OCI-LY7 (cell line): ENCODE measurements at regions not wholly inside any gene's neighbourhood (a gene's known extent, or its start where the extent isn't known, plus 50 kb on each side); places are given as distances from the start of the nearest gene placed in this dataset.

Experiments used
- BruUV-seq: library from RNA; stranded (reverse); fragments of 400-500 nt; replicated peaks from 2 replicates; lab custom pipeline; 2021; lab: Mats Ljungman, UMichigan
- CTCF ChIA-PET: fragments of 300-600 bp; sonication (Branson Sonifier 250); formaldehyde crosslinking; loops from one replicate; lab custom pipeline; 2022; ENCODE audit warnings: antibody characterized with exemption; ENCODE audit not compliant: unreplicated experiment; lab: Charles Lee
- POLR2A ChIA-PET: fragments of 300-600 bp; sonication (Branson Sonifier 250); formaldehyde crosslinking; loops from one replicate; lab custom pipeline; 2022; ENCODE audit warnings: antibody characterized with exemption; lab: Charles Lee
- DNase-seq: peaks from one replicate; pipeline ENCODE4 v3.0.0-alpha.2; 2015; ENCODE audit warnings: low spot score
- H2AFZ ChIP-seq: fragments of 200-600 bp; sonication (generic), shearing (Covaris generic); 2 replicates; pipeline ENCODE4 v1.6.1; 2014; ENCODE audit warnings: mild to moderate bottlenecking, antibody characterized with exemption, low read length, moderate library complexity
- H3K27ac ChIP-seq: fragments of 200-600 bp; sonication (generic); 2 replicates; pipeline ENCODE4 v1.5.1; 2014; ENCODE audit warnings: mixed run types, low read depth, mild to moderate bottlenecking, moderate library complexity, low read length, inconsistent platforms; ENCODE audit not compliant: poor library complexity, severe bottlenecking
- H3K36me3 ChIP-seq: fragments of 200-600 bp; sonication (generic); 2 replicates; pipeline ENCODE4 v1.6.1; 2014; ENCODE audit warnings: mild to moderate bottlenecking, antibody characterized with exemption, low read length, moderate library complexity, mixed read lengths; ENCODE audit not compliant: insufficient read depth
- H3K4me1 ChIP-seq: fragments of 200-600 bp; sonication (generic); 2 replicates; pipeline ENCODE4 v1.5.1; 2014; ENCODE audit warnings: mild to moderate bottlenecking, low read length; ENCODE audit not compliant: insufficient read depth, poor library complexity, severe bottlenecking
- H3K4me2 ChIP-seq: fragments of 200-600 bp; sonication (generic); 2 replicates; pipeline ENCODE4 v1.6.1; 2014; ENCODE audit warnings: mild to moderate bottlenecking, low read length
- H3K4me3 ChIP-seq: fragments of 200-600 bp; sonication (generic); 2 replicates; pipeline ENCODE4 v1.5.1; 2014; ENCODE audit warnings: mild to moderate bottlenecking, low read depth, low read length; ENCODE audit not compliant: poor library complexity, severe bottlenecking
- H3K79me2 ChIP-seq: fragments of 200-600 bp; sonication (generic); 2 replicates; pipeline ENCODE4 v1.6.1; 2016; ENCODE audit warnings: low read depth, mild to moderate bottlenecking, low read length, moderate library complexity, mixed read lengths; ENCODE audit not compliant: insufficient read depth
- H3K9me2 ChIP-seq: fragments of 200-600 bp; sonication (generic); 2 replicates; pipeline ENCODE4 v1.6.1; 2016; ENCODE audit warnings: mild to moderate bottlenecking, low read length, mixed read lengths; ENCODE audit not compliant: insufficient read depth
- H3K9me3 ChIP-seq: fragments of 200-600 bp; sonication (generic); 2 replicates; pipeline ENCODE4 v1.6.1; 2014; ENCODE audit warnings: mild to moderate bottlenecking, mixed run types, low read length, mixed read lengths
- H4K20me1 ChIP-seq: fragments of 200-600 bp; sonication (generic); 2 replicates; pipeline ENCODE4 v1.6.1; 2014; ENCODE audit warnings: mild to moderate bottlenecking, antibody characterized with exemption, low read length, moderate library complexity, mixed read lengths; ENCODE audit not compliant: insufficient read depth
- EZH2phosphoT487 ChIP-seq: fragments of 200-600 bp; sonication (generic); IDR thresholded peaks from 2 replicates; pipeline ENCODE4 v1.6.1; 2018; ENCODE audit warnings: low read depth, borderline replicate concordance, mild to moderate bottlenecking, mixed run types, antibody characterized with exemption, low read length, moderate library complexity, mixed read lengths
- intact Hi-C: fragments of 100-400 bp; cut with micrococcal nuclease; formaldehyde crosslinking; loops from one replicate; pipeline ENCODE4 v1.10.0; 2022; ENCODE audit not compliant: unreplicated experiment
- TF ChIP-seq, protein P1 (sequence below): fragments of 200-600 bp; sonication (generic); conservative IDR thresholded peaks from 2 replicates; pipeline ENCODE4 v1.5.1; 2014; ENCODE audit warnings: mild to moderate bottlenecking, antibody characterized with exemption, low read length, moderate library complexity, mixed read lengths

DNA sequence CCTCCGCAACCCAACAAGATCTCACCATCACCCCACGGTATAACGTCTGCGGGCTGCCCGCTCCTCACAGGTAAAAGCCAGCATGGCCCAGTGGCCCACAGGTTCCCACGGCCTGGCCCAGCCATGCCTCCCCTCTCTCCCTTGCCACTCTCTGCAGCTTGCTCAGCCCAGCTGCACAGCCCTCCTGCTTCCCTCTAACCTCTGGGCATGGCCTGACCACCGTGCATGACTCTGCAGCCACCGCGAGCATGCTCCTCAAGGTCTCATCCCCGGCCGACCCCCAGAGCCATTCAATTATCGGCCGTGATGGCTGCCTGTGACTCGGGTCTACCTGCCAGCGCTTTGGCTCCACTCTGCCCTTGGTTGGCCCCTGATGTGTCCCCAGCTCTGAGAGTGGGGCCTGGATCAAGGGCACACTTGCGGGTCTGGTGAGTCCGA, 185.5 kb downstream of the CTTN start:
- no peaks in the 10 kb centered on the region for H3K4me1 ChIP-seq
- H3K4me2 ChIP-seq: no peak overlapping the region
- no peaks in the 10 kb centered on the region for H3K79me2 ChIP-seq
- DNase-seq: no peak
- no peaks in the 10 kb centered on the region for H3K36me3 ChIP-seq
- CTCF ChIA-PET: no interaction called here
- intact Hi-C loops: no loop called here
- H3K4me3 ChIP-seq: no peak overlapping the region
- no peak overlapping the region for H3K27ac ChIP-seq
- no peaks in the 10 kb centered on the region for H3K9me2 ChIP-seq
- TF ChIP-seq, protein P1, sequence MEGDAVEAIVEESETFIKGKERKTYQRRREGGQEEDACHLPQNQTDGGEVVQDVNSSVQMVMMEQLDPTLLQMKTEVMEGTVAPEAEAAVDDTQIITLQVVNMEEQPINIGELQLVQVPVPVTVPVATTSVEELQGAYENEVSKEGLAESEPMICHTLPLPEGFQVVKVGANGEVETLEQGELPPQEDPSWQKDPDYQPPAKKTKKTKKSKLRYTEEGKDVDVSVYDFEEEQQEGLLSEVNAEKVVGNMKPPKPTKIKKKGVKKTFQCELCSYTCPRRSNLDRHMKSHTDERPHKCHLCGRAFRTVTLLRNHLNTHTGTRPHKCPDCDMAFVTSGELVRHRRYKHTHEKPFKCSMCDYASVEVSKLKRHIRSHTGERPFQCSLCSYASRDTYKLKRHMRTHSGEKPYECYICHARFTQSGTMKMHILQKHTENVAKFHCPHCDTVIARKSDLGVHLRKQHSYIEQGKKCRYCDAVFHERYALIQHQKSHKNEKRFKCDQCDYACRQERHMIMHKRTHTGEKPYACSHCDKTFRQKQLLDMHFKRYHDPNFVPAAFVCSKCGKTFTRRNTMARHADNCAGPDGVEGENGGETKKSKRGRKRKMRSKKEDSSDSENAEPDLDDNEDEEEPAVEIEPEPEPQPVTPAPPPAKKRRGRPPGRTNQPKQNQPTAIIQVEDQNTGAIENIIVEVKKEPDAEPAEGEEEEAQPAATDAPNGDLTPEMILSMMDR: no peak
- no peak for TF ChIP-seq EZH2phosphoT487
- no peak overlapping the region for H2AFZ ChIP-seq
- POLR2A ChIA-PET: no interaction called here
- no TSS peak for BruUV-seq
- H4K20me1 ChIP-seq: no peaks in the 10 kb centered on the region
- H3K9me3 ChIP-seq: no peaks in the 10 kb centered on the region

DNA sequence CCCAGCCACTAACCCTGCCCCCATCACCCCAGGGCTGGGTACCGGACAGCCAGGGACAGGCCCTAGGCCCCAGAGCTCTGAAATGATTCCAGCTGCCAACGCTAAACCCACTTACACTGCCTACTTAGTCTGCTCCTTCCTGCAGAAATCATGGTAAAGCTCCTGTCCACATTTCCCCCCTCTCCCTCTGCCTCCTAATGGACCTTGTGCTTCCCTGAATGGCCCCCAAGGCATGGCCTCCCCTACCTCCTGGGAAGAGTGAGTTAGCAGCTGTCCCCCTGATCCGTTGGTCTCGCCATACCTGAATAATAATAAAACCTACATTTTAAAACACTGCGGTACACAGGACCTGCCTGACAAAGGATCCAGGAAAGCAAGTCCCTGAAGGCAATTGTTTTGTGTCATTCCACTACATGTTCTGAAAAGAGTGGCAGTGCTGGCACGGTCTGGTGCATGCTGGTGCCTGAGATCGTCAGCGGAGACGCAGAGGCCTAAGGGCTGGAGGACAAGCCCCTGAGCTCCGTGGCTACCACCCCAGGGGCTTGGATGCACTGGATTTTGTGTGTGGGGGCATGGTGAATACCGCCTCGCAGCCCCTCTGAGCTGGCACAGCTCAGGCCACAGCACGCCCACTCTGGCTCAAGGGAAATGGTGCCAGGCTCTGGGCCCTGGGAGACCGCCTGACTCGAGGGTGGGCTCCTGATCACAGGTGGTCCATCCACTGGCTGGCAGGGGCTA, 186.3 kb downstream of the CTTN start:
- TF ChIP-seq, protein P1: no peak
- no peak for TF ChIP-seq EZH2phosphoT487
- Histone ChIP-seq H3K4me2 (no peak overlapping the region), H3K79me2 (no peaks in the 10 kb centered on the region), H3K9me2 (no peaks in the 10 kb centered on the region), H3K36me3 (no peaks in the 10 kb centered on the region), H2AFZ (no peak overlapping the region), H3K27ac (no peak overlapping the region), H3K4me1 (no peaks in the 10 kb centered on the region), H3K4me3 (no peak overlapping the region), H4K20me1 (no peaks in the 10 kb centered on the region), H3K9me3 (no peaks in the 10 kb centered on the region)
- POLR2A ChIA-PET: no interaction called here
- CTCF ChIA-PET: no interaction called here
- no peak for DNase-seq
- no TSS peak for BruUV-seq
- intact Hi-C loops: no loop called here

DNA sequence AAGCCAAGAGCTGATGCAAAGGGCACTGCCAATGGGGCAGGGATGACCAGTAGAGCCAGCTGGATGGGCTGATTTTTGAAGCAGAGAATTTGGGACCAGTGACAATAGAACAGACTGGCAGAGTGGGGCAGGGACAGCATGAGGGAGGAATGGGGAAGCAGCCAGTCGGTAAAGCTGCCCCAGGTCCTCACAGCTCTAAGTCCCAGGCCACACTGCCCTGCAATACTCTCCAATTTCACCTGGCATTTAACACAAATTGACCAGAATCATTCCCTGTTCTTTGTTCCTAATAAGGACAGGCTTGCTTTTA, 186.9 kb downstream of the CTTN start:
- no peaks in the 10 kb centered on the region for H3K36me3 ChIP-seq
- no peaks in the 10 kb centered on the region for H4K20me1 ChIP-seq
- no peak overlapping the region for H2AFZ ChIP-seq
- H3K79me2 ChIP-seq: no peaks in the 10 kb centered on the region
- H3K27ac ChIP-seq: no peak overlapping the region
- H3K9me3 ChIP-seq: no peaks in the 10 kb centered on the region
- CTCF ChIA-PET: no interaction called here
- no peaks in the 10 kb centered on the region for H3K9me2 ChIP-seq
- no peak overlapping the region for H3K4me2 ChIP-seq
- no peak for DNase-seq
- no TSS peak for BruUV-seq
- intact Hi-C loops: no loop called here
- TF ChIP-seq, protein P1: no peak
- TF ChIP-seq EZH2phosphoT487: no peak
- H3K4me3 ChIP-seq: no peak overlapping the region
- POLR2A ChIA-PET: no interaction called here
- no peaks in the 10 kb centered on the region for H3K4me1 ChIP-seq
